ENCODE measurements at regions not wholly inside any gene's neighbourhood (a gene's known extent, or its start where the extent isn't known, plus 50 kb on each side); places are given as distances from the start of the nearest gene placed in this dataset.

- H3K9me3 Mint-ChIP-seq: no peaks in the 10 kb centered on the region
- ChIA-PET CTCF (no interaction called here), POLR2A (no interaction called here)
- H3K4me3 Mint-ChIP-seq: no peak overlapping the region
- no peak overlapping the region for H3K27ac Mint-ChIP-seq
- no peaks in the 10 kb centered on the region for H3K36me3 Mint-ChIP-seq (ENCODE audit: low read depth)
- H3K27me3 Mint-ChIP-seq: peaks cover 2% of the 10 kb centered on the region
- H3K4me1 Mint-ChIP-seq: peaks cover 3% of the 10 kb centered on the region
- DNase-seq: no peak
Measured at GRCh38 chr10:43012578-43012977, 64.3 kb upstream of the RET start.

- Mint-ChIP-seq H3K27ac (no peak overlapping the region), H3K4me1 (peaks cover 3% of the 10 kb centered on the region), H3K27me3 (peaks cover 7% of the 10 kb centered on the region), H3K9me3 (no peaks in the 10 kb centered on the region), H3K36me3 (ENCODE audit: low read depth) (no peaks in the 10 kb centered on the region), H3K4me3 (no peak overlapping the region)
- ChIA-PET POLR2A (no interaction called here), CTCF (no interaction called here)
- DNase-seq: no peak
Measured at GRCh38 chr10:43013065-43013464, 63.8 kb upstream of the RET start.

- Mint-ChIP-seq H3K9me3 (no peaks in the 10 kb centered on the region), H3K27ac (no peak overlapping the region), H3K36me3 (ENCODE audit: low read depth) (no peaks in the 10 kb centered on the region), H3K4me3 (no peak overlapping the region), H3K4me1 (no peaks in the 10 kb centered on the region), H3K27me3 (no peaks in the 10 kb centered on the region)
- POLR2A ChIA-PET: no interaction called here
- CTCF ChIA-PET: no interaction called here
- no peak for DNase-seq
Measured at GRCh38 chr10:43024524-43024923, 52.3 kb upstream of the RET start.

- H3K9me3 Mint-ChIP-seq: no peaks in the 10 kb centered on the region
- H3K4me1 Mint-ChIP-seq: no peaks in the 10 kb centered on the region
- H3K4me3 Mint-ChIP-seq: no peak overlapping the region
- no peaks in the 10 kb centered on the region for H3K27me3 Mint-ChIP-seq
- no peaks in the 10 kb centered on the region for H3K36me3 Mint-ChIP-seq (ENCODE audit: low read depth)
- H3K27ac Mint-ChIP-seq: no peak overlapping the region
- no peak for DNase-seq
- ChIA-PET CTCF (no interaction called here), POLR2A (no interaction called here)
Measured at GRCh38 chr10:43024942-43025700, 51.7 kb upstream of the RET start.

GRCh38 chr10:43026039-43026973 is 50.6 kb upstream of the RET start:
- no peaks in the 10 kb centered on the region for H3K4me1 Mint-ChIP-seq
- no peak overlapping the region for H3K4me3 Mint-ChIP-seq
- H3K9me3 Mint-ChIP-seq: no peaks in the 10 kb centered on the region
- ChIA-PET POLR2A (no interaction called here), CTCF (no interaction called here)
- no peak for DNase-seq
- H3K27me3 Mint-ChIP-seq: no peaks in the 10 kb centered on the region
- H3K36me3 Mint-ChIP-seq (ENCODE audit: low read depth): no peaks in the 10 kb centered on the region
- no peak overlapping the region for H3K27ac Mint-ChIP-seq
